ENCODE measurements at regions not wholly inside any gene's neighbourhood (a gene's known extent, or its start where the extent isn't known, plus 50 kb on each side); places are given as distances from the start of the nearest gene placed in this dataset.
"Not testable (repeated sequence)": the region's sequence is repeated elsewhere in the genome, so short reads cannot be mapped to it uniquely, and the experiment has no call there.

- DNase-seq: no peak
These were observed 204.9 kb downstream of the ZIC5 start for GRCh38 chr13:99766641-99767045.

GRCh38 chr13:99765869-99766268, 205.7 kb downstream of the ZIC5 start:
- no peak for DNase-seq

GRCh38 chr13:99760456-99760855, 211.1 kb downstream of the ZIC5 start:
- DNase-seq: no peak

GRCh38 chr13:99759163-99759552, 212.4 kb downstream of the ZIC5 start:
- DNase-seq: no peak

- no peak for DNase-seq
These were observed 213.0 kb downstream of the ZIC5 start for GRCh38 chr13:99758460-99759162.

- no peak for DNase-seq
These were observed 213.7 kb downstream of the ZIC5 start for GRCh38 chr13:99757756-99758459.

- no peak for DNase-seq
These were observed 215.3 kb downstream of the ZIC5 start for GRCh38 chr13:99756281-99756680.

GRCh38 chr13:99754750-99755149, 216.8 kb downstream of the ZIC5 start:
- not testable (repeated sequence) for DNase-seq

GRCh38 chr13:99752373-99752772, 219.2 kb downstream of the ZIC5 start:
- DNase-seq: no peak

GRCh38 chr13:99751517-99752199, 219.9 kb downstream of the ZIC5 start:
- no peak for DNase-seq

GRCh38 chr13:99750951-99751350, 220.6 kb downstream of the ZIC5 start:
- DNase-seq: no peak

- no peak for DNase-seq
These were observed 222.1 kb downstream of the ZIC5 start for GRCh38 chr13:99749271-99750019.

GRCh38 chr13:99747403-99747710, 224.2 kb downstream of the ZIC5 start:
- no peak for DNase-seq

GRCh38 chr13:99746637-99747402, 224.7 kb downstream of the ZIC5 start:
- no peak for DNase-seq

- no peak for DNase-seq
These were observed 228.5 kb downstream of the ZIC5 start for GRCh38 chr13:99743094-99743493.

GRCh38 chr13:99741960-99742359, 229.6 kb downstream of the ZIC5 start:
- DNase-seq: no peak

- DNase-seq: no peak
These were observed 231.2 kb downstream of the ZIC5 start for GRCh38 chr13:99740251-99740979.

- DNase-seq: peak; percentile 19
These were observed 232.9 kb downstream of the ZIC5 start for GRCh38 chr13:99738626-99739025.

- DNase-seq: peak; percentile 33
These were observed 233.9 kb downstream of the ZIC5 start for GRCh38 chr13:99737481-99738245.

GRCh38 chr13:99736541-99736940, 235.0 kb downstream of the ZIC5 start:
- DNase-seq: peak; percentile 21
